HG02571 (cell line): ENCODE measurements at regions not wholly inside any gene's neighbourhood (a gene's known extent, or its start where the extent isn't known, plus 50 kb on each side); places are given as distances from the start of the nearest gene placed in this dataset.

ENCODE experiments used
- ATAC-seq: cut with Tn5 transposase; IDR thresholded peaks from one replicate; pipeline ENCODE4 v1.9.1; 2021; ENCODE audit warnings: mild to moderate bottlenecking, moderate library complexity; ENCODE audit not compliant: unreplicated experiment

DNA sequence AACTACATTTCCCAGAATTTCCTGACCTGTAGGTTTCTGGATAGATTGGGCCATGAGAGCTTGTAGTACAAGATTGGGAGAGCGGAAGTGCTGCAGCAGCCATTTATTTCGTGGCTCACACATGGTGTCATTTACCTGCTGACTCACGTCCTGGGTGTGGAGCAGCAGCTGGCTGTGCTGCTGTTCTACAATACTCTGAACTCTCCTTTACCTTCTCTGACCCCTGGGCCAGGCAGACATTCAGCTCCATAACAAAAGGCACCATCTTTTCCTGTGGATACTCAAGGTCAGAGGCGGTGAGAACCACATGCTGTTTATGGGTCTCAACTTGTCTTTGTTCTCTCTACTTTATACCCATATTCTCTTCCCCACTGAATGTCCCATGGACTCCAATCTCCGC is 490.2 kb downstream of the IGSF11 start:
- no peak for ATAC-seq

GRCh38 chr3:118548434-118548833 is 486.2 kb downstream of the IGSF11 start:
- no peak for ATAC-seq

DNA sequence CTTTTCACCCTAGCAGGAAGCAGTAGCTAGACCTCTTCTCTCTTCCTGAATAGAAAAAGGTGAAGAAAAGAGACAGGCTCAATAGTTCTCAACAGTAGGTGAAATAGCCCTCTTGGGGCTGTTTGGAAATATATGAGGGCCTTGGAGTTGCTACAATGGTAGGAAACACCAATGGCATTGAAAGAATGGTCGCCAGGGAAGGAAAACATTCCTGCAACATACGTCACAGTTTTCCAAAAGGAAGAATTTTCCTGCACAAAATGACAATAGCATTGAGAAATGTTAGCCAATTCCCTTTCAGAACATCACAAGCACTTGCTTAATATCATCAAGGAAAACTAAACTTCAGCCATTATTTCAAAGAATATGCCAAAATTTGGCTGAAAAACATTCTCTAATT is 484.5 kb downstream of the IGSF11 start:
- no peak for ATAC-seq

GRCh38 chr3:118550556-118550955 is 484.1 kb downstream of the IGSF11 start:
- ATAC-seq = no peak

- no peak for ATAC-seq
Observed at GRCh38 chr3:118554148-118554838, 480.4 kb downstream of the IGSF11 start.

GRCh38 chr3:118556983-118557382 is 477.7 kb downstream of the IGSF11 start:
- no peak for ATAC-seq

GRCh38 chr3:118557513-118557912 is 477.1 kb downstream of the IGSF11 start:
- ATAC-seq = no peak

- no peak for ATAC-seq
Observed at GRCh38 chr3:118559286-118559685, 475.4 kb downstream of the IGSF11 start.

DNA sequence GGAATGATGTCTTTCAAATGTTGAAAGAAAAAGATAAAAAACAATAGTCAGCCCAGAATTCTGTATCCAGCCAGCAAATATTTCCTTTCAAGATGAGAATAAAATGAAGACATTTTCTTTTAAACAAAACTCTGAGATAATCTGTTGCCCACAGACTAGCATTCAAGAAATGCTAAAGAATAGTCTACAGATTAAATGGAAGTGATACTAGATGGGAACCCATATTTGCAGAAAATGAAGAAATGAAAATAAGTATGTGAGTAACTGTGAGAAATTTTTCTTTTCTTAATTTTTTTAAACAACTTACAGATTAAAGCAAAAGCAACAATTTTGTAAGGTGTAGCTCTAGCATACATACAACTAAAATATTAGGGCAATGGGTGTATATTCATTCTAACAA is 469.8 kb downstream of the IGSF11 start:
- ATAC-seq = no peak

- ATAC-seq = no peak
Observed at GRCh38 chr3:118573912-118574311, 460.7 kb downstream of the IGSF11 start.

DNA sequence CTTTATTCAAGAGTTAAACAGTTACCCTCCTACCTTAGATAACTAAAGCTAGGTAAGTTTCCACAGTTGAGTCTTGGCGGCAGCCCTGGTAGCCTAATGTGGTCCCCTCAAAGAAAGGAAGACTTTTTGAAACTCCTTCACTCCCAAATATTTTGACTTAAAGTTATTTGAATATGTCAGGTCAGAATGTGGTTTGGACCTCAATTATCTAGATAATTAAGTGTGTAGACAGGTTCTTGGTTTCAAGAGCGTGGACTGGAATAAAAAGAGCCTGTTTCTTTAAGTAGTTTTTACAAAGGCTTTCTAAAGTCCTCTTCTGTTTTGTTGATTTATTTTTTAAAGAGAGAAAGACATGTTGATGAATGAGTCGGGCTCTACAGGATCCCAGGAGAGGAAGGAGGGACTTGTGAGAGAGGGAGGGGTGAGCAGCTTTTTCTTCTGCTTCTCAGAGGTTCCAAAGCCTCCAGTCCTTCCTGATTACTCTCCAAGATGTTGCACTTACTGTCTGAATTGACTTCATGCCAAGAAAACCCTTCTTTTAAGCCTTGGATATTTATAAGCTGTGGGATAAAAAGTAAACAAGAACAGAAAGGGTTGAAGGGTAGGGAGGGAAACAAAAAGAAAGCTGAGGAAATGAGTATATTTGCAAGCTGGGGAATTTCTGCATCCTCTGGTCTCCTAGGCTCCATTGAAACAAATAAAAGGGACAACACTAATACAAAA is 457.4 kb downstream of the IGSF11 start:
- no peak for ATAC-seq

- no peak for ATAC-seq
Observed at GRCh38 chr3:118578559-118578958, 456.1 kb downstream of the IGSF11 start.

- no peak for ATAC-seq
Observed at GRCh38 chr3:118587037-118587741, 447.5 kb downstream of the IGSF11 start.

DNA sequence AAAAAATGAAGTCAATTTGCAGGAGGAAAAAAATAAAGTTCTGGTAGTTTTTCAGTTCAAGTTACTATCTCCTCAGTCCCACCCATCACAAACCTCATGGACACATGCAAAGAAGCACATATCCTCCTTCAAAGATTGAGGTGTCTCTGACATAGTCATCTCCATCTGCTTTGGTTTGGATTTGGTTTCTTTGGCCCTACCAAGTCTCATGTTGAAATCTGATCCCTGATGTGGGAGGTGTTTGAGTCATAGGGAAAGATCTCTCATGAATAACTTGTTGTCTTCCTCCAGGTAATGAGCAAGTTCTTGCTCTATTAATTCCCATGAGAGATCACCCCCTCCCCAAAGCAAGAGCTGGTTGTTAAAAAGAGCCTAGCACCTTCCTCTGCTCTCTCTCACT is 446.8 kb downstream of the IGSF11 start:
- ATAC-seq = no peak

DNA sequence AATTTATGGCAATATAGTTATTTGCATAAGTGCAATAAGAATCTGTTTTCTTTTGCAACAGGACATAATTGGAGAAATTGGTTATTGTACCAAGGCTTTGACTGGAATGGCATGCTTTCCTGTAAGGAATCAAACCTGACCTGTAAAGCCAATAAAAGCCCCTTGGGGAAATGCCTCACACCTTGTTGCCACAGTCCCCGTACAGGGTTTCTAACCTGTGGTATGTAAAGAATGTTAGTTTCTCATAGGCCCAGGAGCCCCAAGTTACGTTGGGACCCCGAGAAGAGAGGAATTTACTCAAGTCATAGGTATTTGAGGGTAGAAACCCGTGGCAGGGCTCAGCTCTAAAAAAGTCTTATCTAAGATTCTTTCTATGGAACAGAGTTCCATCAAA is 441.4 kb downstream of the IGSF11 start:
- ATAC-seq = no peak

GRCh38 chr3:118597184-118597583 is 437.5 kb downstream of the IGSF11 start:
- no peak for ATAC-seq

GRCh38 chr3:118607915-118608820 is 426.5 kb downstream of the IGSF11 start:
- no peak for ATAC-seq

GRCh38 chr3:118618247-118619040 is 416.2 kb downstream of the IGSF11 start:
- ATAC-seq = no peak

DNA sequence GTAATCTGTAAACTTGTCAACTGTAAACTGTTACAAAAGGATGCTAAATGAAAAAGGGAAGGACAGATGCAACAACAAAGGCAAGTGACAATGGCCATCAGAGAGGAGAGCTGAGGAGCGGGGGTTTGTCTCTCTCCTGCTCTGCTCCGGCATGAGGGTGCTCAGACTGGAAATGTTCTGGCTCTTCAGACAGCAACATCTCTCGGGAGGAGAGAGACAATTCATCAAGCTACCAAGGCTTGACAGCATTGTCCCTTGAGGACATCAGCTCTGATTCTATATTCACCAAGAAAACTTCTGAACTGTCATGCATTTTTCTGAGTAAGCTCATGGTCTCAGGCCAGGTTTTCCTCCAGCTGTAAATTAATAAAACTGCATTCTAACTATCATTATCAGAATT is 408.2 kb downstream of the IGSF11 start:
- ATAC-seq = no peak

GRCh38 chr3:118628704-118629341 is 405.8 kb downstream of the IGSF11 start:
- peak; percentile 94 for ATAC-seq
